Adrenal gland (tissue), 9 donors: ENCODE measurements at regions not wholly inside any gene's neighbourhood (a gene's known extent, or its start where the extent isn't known, plus 50 kb on each side); places are given as distances from the start of the nearest gene placed in this dataset.

Experiments used
- DNase-seq, 7 donors: peaks; one replicate each; pipeline ENCODE4 v3.0.0-alpha.2; 2019 to 2020
- H3K27ac ChIP-seq, 5 donors: fragments of 200-600 bp; sonication (generic) in 4 of 5; 1 replicate in 3 of 5; 2 replicates in 2 of 5; pipeline versions ENCODE4 v1.5.1 to v1.8.0; 2016 to 2020; ENCODE audit warnings: mild to moderate bottlenecking in 1 of 5
- H3K27me3 ChIP-seq: fragments of 200-600 bp; 2 replicates; pipeline ENCODE4 v1.8.0; 2021
- H3K36me3 ChIP-seq, 2 donors: fragments of 200-600 bp; replicated peaks in 1 of 2; 1 replicate in 1 of 2; 2 replicates in 1 of 2; pipeline versions ENCODE4 v1.5.1 to v1.8.0; 2018 to 2022
- H3K4me1 ChIP-seq, 2 donors: fragments of 200-600 bp; replicated peaks in 1 of 2; 1 replicate in 1 of 2; 2 replicates in 1 of 2; pipeline versions ENCODE4 v1.5.1 to v1.8.0; 2018 to 2021
- H3K4me3 ChIP-seq, 4 donors: fragments of 200-600 bp; sonication (generic) in 3 of 4; one replicate each; pipeline ENCODE4 v1.5.1; 2016 to 2018
- H3K9me3 ChIP-seq, 3 donors: fragments of 200-600 bp; sonication (generic) in 1 of 3; replicated peaks in 1 of 3; 1 replicate in 2 of 3; 2 replicates in 1 of 3; pipeline versions ENCODE4 v1.5.1 to v1.8.0; 2016 to 2021
- POLR2A ChIP-seq, 2 donors: fragments of 450-650 bp; IDR thresholded peaks; one replicate each; pipeline ENCODE4 v1.6.1; 2017; ENCODE audit warnings: antibody characterized with exemption in 2 of 2, mild to moderate bottlenecking in 2 of 2, moderate library complexity in 1 of 2
- WGBS, 4 donors: extraction: QIAGEN DNeasy Blood & Tissue Kit in 2 of 4; methylation state at CpG; one replicate each; pipeline versions ENCODE4 v1.1.5 to v1.1.7; 2013 to 2017; 5-methylcytosine and 5-hydroxymethylcytosine counted together
- intact Hi-C, 2 donors: fragments of 100-400 bp; cut with DNase I; formaldehyde crosslinking; loops; one replicate each; pipeline versions ENCODE4 v1.14.1 to v1.15.0; 2022 to 2023
- TF ChIP-seq, protein P1 (sequence below), 6 experiments: fragments of 450-650 bp in 4 of 6; fragments of 200-600 bp in 2 of 6; sonication (generic) in 1 of 6; IDR thresholded peaks; 1 replicate in 5 of 6; 2 replicates in 1 of 6; pipeline versions ENCODE4 v1.5.1 to v1.8.0; 2016 to 2021; ENCODE audit warnings: antibody characterized with exemption in 6 of 6, mild to moderate bottlenecking in 2 of 6, moderate library complexity in 1 of 6
- donor health status: healthy with polysubstance abuse.
- donor health status: Bipolar disorder and iron deficiency.
- donor health status: DM: yes; HTN: yes; CAD: no.
- donor health status: DM: no; HTN: no; CAD: no.
- donor health status: DM: no; HTN: no; CAD: no.

DNA sequence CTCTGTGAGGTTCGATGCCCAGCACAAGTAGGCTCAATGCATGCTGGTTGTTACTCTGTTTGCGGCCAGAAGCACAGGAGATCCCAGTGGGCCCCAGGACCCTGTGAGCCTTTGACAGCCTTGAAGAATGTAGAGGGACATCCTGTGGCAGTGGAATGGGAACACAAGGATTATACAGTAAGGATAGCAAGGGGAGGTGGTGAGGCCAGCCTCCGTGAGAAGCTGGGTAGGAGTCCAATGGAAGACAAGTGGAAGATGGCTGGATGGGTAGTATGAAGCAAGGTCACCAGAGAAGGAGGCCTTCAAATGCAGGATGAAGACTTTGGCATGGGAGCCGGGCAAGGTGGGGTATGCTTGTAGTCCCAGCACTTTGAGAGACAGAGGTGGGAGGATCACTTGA is 622.9 kb upstream of the CDH4 start:
- Histone ChIP-seq H3K4me1 (no peaks in the 10 kb centered on the region), H3K9me3 (no peaks in the 10 kb centered on the region), H3K36me3 (no peaks in the 10 kb centered on the region), H3K27me3 (no peaks in the 10 kb centered on the region), H3K4me3 (no peak overlapping the region), H3K27ac (no peak overlapping the region)
- DNase-seq = no peak
- WGBS, 4 donors = 86 to 89% (median 87%) methylated on average over 4 of the region's 4 CpGs
- intact Hi-C loops = no loop called here
- TF ChIP-seq, protein P1, sequence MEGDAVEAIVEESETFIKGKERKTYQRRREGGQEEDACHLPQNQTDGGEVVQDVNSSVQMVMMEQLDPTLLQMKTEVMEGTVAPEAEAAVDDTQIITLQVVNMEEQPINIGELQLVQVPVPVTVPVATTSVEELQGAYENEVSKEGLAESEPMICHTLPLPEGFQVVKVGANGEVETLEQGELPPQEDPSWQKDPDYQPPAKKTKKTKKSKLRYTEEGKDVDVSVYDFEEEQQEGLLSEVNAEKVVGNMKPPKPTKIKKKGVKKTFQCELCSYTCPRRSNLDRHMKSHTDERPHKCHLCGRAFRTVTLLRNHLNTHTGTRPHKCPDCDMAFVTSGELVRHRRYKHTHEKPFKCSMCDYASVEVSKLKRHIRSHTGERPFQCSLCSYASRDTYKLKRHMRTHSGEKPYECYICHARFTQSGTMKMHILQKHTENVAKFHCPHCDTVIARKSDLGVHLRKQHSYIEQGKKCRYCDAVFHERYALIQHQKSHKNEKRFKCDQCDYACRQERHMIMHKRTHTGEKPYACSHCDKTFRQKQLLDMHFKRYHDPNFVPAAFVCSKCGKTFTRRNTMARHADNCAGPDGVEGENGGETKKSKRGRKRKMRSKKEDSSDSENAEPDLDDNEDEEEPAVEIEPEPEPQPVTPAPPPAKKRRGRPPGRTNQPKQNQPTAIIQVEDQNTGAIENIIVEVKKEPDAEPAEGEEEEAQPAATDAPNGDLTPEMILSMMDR (IDR thresholded peaks at IDR 0.05) = no peak
- no peak for TF ChIP-seq POLR2A (IDR thresholded peaks at IDR 0.05)

DNA sequence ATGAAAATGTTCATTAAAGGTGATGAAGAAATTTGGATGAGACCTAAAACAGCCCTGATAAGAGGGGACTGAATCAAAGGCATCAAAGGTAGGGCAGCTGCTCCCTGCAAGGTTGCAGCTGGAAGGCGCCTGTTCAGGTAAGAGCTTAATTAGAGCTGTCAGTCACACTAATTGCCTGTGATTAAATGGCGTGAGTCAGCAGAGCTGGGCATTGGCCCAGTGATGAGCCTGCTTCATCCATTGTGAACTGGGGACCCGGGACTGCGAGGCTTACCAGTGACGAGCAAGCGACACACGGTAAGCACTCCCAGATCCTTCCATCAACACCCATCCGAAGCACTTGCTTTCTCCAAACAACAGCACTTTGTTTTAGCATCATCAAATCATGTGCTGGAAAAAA is 621.5 kb upstream of the CDH4 start:
- Histone ChIP-seq H3K27ac (no peak overlapping the region), H3K27me3 (no peaks in the 10 kb centered on the region), H3K4me3 (no peak overlapping the region), H3K36me3 (no peaks in the 10 kb centered on the region), H3K9me3 (no peaks in the 10 kb centered on the region), H3K4me1 (no peaks in the 10 kb centered on the region)
- no peak for DNase-seq
- intact Hi-C loops = no loop called here
- WGBS, 4 donors = 67 to 78% (median 74%) methylated on average over 8 of the region's 8 CpGs
- no peak for TF ChIP-seq POLR2A (IDR thresholded peaks at IDR 0.05)
- TF ChIP-seq, protein P1 (IDR thresholded peaks at IDR 0.05) = no peak

DNA sequence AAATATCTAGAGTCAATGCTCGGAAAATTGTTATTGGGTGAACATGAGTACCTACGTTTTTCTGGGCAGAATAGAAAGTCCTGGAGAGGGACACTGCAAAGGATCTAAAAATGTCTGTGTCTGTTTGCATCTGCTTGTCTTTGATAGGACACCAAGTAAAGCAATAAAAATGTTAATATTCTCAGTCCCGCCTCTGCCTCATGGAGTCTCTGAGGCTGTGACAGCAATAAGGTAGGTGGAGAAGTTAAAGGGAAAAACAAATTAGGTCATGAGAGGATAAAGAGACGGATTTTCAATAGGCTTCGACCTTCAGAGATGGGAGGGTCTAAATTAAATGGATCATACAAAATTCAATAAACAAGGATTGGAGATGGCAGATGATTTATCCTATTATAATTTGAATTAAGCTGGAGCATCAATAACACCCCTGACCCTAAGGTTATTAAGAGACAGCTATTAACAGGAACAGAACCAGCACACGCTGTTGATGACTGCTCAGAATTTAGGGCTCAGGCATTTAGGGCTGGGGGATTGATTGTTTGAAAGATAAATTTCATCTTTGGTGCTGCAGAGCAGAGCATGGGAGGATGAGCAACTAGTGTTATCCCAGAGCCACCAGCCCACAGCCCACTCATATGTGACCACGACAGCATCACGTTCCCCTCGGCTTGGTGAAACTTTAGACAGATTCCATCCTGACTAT is 620.3 kb upstream of the CDH4 start:
- Histone ChIP-seq H3K4me3 (no peak overlapping the region), H3K27ac (no peak overlapping the region), H3K36me3 (no peaks in the 10 kb centered on the region), H3K4me1 (no peaks in the 10 kb centered on the region), H3K27me3 (no peaks in the 10 kb centered on the region), H3K9me3 (no peaks in the 10 kb centered on the region)
- intact Hi-C loops = no loop called here
- TF ChIP-seq, protein P1 (IDR thresholded peaks at IDR 0.05) = no peak
- no peak for TF ChIP-seq POLR2A (IDR thresholded peaks at IDR 0.05)
- 64 to 76% (median 70%) methylated on average over 9 of the region's 9 CpGs for WGBS, 4 donors
- no peak for DNase-seq

DNA sequence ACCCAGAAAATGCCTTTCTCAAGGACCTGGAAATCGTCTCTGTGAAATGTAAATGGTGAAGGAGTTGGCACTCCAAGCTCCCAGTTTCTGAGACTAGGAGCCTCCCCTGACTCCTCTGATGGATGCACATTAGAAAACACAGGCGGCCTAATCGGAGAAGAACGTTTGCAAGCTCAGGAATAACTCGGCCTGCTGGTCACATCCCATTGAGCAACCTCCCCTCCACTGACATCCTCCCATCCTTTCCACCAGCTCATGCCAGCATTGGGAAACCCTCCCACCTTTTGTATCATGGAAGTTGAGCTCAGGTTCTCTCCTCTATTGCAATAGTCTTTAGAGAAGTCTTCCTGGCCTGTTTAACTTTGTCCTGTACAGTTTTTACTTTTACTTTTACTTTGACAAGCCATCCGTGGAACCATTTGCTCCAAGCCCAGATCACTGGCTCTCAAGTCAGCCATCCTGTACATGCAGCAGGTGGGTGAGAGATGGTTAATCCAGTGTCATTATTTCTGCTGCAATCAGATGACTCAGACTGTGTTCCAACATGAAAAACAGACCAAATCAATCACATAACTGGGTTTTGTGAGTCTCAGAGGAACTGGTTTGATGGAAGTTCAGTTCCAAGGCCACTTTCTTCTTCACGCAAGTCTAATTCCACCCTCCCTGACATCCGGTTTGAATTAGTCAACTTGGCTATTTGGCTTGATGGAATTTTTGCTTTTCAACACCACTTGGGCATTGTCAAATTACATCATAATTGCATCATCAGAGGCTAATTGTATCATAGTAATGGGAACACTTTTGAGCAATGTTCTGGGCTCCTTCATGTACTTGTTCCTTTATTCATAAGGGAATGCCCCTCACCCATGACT is 619.4 kb upstream of the CDH4 start:
- no peaks in the 10 kb centered on the region for H3K9me3 ChIP-seq
- TF ChIP-seq POLR2A (IDR thresholded peaks at IDR 0.05) = no peak
- TF ChIP-seq, protein P1 (IDR thresholded peaks at IDR 0.05) = no peak
- no peak overlapping the region for H3K27ac ChIP-seq
- no peaks in the 10 kb centered on the region for H3K36me3 ChIP-seq
- H3K27me3 ChIP-seq = no peaks in the 10 kb centered on the region
- intact Hi-C loops = no loop called here
- no peaks in the 10 kb centered on the region for H3K4me1 ChIP-seq
- no peak for DNase-seq
- 48 to 57% (median 51%) methylated on average over 8 of the region's 8 CpGs for WGBS, 4 donors
- no peak overlapping the region for H3K4me3 ChIP-seq
